EH (cell line): ENCODE measurements at regions not wholly inside any gene's neighbourhood (a gene's known extent, or its start where the extent isn't known, plus 50 kb on each side); places are given as distances from the start of the nearest gene placed in this dataset.

Experiments used
- DNase-seq: peaks from one replicate; pipeline ENCODE4 v3.0.0-alpha.2; 2015; ENCODE audit warnings: low read depth

DNA sequence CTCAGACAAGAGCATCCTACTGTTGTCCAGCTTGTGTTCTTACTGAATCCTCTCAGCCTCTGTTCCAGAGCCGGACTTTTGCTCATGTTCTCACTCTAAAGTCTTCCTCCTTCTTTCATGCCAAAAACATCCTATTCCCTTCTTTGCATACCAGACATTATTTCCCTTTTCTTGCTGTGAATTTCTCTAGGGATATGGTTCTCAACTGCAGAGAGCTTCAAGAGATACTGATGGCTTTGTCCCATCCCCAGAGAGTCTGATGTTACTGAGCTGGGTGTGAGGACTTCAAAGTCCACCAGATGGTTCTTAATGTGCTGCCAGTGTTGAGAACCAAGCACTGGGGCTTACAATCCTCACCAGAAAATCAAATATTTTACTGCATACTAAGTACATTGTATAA is 98.6 kb upstream of the FER start:
- DNase-seq, result peak; percentile 23

GRCh38 chr5:108642170-108642906 is 105.4 kb upstream of the FER start:
- peak; percentile 76 for DNase-seq

GRCh38 chr5:108641596-108641995 is 106.1 kb upstream of the FER start:
- no peak for DNase-seq

DNA sequence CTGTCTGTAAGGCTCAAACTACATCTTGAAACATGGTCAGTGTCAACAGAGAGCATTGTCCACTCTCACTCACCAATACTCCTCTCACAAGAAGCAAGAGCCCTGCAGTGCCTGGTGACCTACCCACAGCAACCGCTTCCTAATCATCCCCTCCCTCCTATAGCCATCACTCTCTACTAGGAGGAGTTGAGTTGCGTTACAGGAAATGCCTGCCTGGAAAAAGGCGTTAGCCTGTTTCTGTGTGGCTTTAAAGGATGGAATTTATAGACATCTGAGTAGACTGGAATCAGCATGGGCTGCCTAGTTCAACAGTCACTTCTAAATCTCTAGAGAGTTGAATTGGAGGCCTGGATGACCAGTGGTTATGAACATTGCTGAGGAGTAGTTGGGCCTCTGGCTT is 108.3 kb upstream of the FER start:
- peak; percentile 30 for DNase-seq

DNA sequence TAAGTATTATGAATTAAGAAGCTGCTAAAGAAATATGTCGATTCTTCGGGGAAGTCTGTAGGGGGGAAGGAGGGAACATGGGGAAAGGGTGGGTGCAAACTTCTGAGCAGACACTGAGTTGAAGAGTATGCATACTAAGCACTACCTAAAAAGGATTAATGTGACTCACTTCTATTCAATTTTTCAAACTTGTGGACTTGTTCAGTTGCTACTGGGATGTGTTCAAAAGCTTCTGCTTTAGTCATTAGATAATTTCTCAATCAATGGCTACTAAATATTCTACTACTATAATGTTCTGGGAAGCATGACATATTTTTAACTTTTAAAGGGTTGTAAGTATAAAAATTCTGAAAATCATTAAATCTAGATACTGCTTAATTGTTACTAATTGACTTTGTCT is 109.7 kb upstream of the FER start:
- no peak for DNase-seq

GRCh38 chr5:108637134-108637533 is 110.6 kb upstream of the FER start:
- DNase-seq, result peak; percentile 21

DNA sequence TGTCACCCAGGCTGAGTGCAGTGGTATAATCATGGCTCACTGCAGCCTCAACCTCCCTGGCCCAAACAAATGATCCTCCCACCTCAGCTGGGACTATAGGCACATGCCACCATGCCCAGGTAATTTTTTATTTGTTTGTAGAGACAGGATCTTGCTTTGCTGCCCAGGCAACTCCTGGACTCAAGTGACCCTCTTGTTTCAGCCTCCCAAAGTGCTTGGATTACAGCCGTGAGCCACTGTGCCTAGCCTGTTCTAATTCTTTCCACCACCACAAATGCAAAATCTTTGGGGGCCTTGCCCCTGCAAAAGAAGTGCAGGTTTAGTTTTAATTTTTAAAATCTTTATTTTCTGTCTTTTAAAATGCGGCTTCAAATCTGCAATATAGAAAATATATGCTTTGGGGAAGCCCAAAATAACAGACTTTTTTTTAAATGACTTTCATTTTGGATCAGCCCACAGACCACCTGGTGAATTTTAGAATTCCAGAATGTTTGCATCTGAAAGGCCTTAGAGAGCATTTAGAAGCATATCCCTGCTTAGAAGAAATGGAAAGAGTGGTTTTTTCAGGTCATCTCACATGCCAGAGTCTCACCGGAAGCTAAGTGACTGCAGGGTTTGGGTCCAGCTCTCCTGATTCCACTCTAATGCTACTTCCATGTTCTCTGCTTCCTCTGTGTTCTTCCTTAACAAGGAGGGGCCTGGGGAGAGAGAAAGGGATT is 111.4 kb upstream of the FER start:
- DNase-seq, result no peak

- DNase-seq, result no peak
Measured at GRCh38 chr5:108634617-108635288, 112.9 kb upstream of the FER start.

DNA sequence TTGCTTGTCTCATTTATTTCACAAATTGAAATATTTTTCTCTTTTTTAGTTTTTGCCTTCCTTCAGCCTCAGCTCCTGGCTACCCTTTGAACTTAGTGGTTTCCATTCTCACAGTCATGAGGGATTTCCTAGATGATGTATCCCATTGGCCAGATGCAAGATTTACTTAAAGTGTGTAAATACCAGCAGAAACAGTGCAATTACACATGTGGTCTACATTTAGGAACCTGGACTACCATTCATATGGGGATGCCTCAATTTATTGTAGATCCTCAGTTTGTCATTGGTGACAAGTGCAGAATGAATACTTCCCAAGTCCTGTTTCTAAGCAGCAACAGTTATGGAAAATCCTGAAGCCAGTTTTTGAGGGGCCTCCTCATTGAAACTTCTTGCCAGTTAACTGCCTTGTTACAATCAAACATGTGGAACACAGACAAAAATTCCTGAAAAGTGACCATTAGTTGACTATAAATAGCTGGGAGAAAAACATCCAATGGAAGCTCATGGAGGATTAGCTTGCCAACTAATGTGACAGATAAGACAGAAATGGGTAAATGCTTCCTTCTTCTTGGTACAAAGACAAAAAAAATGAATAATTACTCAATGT is 113.6 kb upstream of the FER start:
- peak; percentile 47 for DNase-seq

DNA sequence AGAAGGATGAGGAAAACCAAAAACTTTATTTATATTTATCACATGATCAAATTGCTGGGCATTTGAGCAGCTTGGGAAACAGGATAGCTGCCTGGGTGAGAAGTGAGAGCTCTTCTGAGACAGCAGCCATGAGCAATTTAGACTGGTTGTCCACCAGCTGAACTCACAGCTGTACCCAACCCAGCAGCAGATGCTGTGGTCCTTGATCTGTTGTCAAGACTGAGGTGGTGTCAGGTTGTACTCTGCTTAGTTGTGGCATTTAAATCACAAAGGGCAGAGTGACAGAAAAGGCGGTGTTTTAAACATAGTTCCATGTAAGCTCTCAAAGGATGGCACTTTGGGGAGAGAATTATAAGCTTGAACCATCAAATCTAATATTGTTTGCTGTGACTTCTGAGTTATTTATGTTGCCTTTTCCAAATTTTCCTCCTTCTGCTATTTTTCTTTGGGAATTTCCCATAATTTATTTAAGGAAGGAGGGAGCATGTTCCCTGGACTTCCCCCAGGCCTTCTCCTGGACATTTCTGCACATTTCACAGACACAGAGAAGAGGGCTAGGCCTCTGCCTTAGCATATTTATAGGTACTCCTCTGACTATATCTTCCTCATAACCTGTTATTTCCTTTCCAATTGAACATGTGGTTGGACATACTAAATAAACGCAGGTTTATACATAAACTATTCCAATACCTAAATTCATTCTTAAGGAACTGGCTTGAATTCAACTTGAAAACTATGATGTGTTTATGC is 117.7 kb upstream of the FER start:
- no peak for DNase-seq

- no peak for DNase-seq
Measured at GRCh38 chr5:108625654-108626053, 122.0 kb upstream of the FER start.

GRCh38 chr5:108623826-108624225 is 123.9 kb upstream of the FER start:
- DNase-seq, result no peak

GRCh38 chr5:108620516-108620915 is 127.2 kb upstream of the FER start:
- no peak for DNase-seq

DNA sequence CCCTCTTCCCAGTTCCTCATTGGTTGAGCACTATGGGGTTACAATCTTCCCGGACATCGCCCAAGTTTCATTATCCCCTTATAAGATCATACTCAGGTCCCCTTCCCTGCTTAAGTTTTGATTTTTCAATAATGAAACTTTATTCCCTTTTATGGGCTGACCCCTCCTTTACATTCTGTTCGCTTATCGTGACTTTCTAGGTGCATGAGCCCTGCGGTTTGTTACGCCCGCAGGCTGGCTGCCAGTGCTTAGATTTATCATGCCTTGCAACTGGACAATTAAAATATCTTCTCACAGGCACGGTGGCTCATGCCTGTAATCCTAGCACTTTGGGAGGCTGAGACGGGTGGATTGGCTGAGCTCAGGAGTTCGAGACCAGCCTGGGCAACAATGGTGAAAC is 127.9 kb upstream of the FER start:
- DNase-seq, result no peak

- DNase-seq, result no peak
Measured at GRCh38 chr5:108617467-108618435, 129.9 kb upstream of the FER start.

- DNase-seq, result peak; percentile 25
Measured at GRCh38 chr5:108615216-108615615, 132.5 kb upstream of the FER start.

DNA sequence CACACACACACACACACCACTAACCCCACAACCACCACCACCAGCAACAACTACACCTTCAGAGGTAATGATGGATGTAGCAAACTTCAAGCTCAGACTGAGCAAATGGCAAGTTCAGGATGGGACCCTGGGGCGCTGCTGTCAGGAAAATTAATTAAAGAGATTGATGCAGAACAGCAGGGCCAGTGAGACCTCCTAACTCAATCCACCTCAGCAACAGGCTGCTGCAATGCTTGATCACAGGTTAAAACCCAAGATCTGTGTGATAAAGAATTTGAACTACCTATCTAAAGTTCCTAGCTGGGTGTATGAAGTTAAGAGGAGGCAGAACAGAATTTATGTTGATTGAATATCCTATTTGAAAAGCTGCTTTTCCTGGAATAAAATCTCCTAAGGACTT is 140.3 kb upstream of the FER start:
- DNase-seq, result no peak

- no peak for DNase-seq
Measured at GRCh38 chr5:108606185-108606584, 141.5 kb upstream of the FER start.

- DNase-seq, result no peak
Measured at GRCh38 chr5:108602830-108603229, 144.9 kb upstream of the FER start.

DNA sequence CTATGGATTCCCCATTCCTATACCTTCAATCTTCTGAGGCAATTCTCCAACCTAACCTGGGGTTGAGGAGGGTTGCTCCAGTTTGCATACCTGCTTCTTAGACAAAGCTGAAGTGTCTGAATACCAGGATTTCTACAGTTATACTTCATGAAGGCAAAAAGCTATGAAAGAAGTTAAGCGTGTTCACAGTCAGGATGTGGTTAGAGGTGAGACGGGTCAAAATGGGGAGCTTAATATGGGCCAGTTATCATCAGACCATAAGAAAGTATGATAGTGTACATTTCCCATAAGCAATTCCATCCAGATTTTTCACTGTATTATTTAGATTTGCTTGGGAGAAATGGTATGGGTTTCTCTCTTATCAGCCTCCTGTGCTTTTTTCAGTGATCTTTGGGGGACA is 156.9 kb upstream of the FER start:
- DNase-seq, result no peak

DNA sequence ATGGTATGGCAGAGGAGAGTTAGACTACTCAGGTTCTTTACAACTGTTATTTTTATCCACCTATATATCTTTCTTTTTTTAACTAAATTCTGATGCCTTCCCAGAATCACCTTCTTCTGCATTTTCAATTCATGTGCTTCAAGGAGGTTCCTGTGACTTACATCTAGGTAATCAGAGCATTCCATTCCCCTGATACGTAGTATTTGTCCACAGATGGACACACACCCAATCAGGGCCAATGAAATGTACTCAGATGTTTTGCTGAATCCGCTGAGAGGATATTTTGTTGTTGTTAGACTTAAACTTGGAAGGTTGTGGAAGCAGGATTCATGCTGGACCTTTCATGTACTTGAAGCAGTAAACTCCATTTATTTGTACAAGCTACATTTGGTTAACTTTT is 159.4 kb upstream of the FER start:
- no peak for DNase-seq
